HG02571 (cell line): ENCODE measurements at regions not wholly inside any gene's neighbourhood (a gene's known extent, or its start where the extent isn't known, plus 50 kb on each side); places are given as distances from the start of the nearest gene placed in this dataset.

Experiments used
- ATAC-seq: cut with Tn5 transposase; IDR thresholded peaks from one replicate; pipeline ENCODE4 v1.9.1; 2021; ENCODE audit warnings: mild to moderate bottlenecking, moderate library complexity; ENCODE audit not compliant: unreplicated experiment

GRCh38 chr18:2075499-2075898 lies 495.8 kb downstream of the METTL4 start:
- no peak for ATAC-seq

- no peak for ATAC-seq
Measured at GRCh38 chr18:2082676-2083075, 488.6 kb downstream of the METTL4 start.

DNA sequence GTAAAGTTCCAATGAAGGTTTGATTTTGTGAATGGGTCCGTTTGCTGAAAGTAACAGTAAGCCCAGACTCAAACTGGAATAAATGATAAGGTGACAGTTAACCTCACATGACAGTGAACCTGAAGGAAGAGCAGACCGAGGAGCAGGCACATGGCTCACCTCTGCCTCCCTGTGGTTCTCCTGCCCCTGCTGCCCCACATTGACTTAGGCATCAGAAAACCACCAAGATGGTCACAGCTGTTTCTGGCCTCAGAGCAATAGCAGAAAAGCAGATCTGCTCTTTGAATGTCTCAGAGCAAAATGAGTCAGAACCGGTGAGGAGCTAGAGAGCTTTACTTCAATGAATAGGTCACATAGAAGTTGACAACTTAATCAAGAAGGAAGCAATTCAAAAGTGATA lies 487.6 kb downstream of the METTL4 start:
- no peak for ATAC-seq

GRCh38 chr18:2086439-2086838 lies 484.9 kb downstream of the METTL4 start:
- ATAC-seq = no peak

DNA sequence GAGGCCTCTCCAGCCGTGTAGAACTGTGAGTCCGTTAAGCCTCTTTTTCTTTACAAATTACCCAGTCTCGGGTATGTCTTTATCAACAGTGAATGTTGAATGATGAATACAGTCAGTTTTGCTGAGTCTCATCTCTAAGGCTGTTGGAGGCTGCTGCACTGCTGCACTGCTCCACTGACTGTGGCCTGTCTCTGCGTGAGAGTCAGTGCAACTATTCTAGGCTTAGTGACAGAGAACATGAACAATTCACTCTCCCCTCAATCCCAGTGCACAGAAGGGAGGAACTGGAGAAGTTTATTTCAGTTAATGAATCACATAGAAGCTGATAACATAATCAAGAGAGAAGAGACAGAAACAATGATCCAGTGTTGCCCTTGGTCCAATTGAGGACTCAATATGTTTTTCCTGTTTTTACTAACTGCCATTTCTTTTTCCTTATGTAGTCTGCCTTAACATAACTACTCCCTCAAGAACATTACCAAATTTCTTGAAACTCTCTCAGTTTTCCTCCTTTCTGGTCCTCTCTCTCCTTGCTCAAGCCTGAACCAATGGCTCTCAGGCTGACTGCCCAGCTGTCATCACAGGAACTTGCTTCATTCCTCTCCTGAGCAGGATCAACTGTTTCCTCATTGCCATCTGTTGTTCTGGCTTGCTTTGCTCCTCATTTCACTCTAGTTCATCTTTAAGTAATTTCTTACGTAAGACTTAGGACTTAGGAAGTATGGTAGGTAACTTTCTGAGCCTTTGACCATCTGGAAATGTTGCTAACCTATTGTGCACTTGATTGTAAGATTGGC lies 483.2 kb downstream of the METTL4 start:
- ATAC-seq = no peak

- ATAC-seq = no peak
Measured at GRCh38 chr18:2089396-2089795, 481.9 kb downstream of the METTL4 start.

GRCh38 chr18:2091937-2092336 lies 479.4 kb downstream of the METTL4 start:
- ATAC-seq = no peak

GRCh38 chr18:2096551-2096950 lies 474.8 kb downstream of the METTL4 start:
- no peak for ATAC-seq

- no peak for ATAC-seq
Measured at GRCh38 chr18:2100694-2101213, 470.6 kb downstream of the METTL4 start.

GRCh38 chr18:2102022-2102421 lies 469.3 kb downstream of the METTL4 start:
- no peak for ATAC-seq

DNA sequence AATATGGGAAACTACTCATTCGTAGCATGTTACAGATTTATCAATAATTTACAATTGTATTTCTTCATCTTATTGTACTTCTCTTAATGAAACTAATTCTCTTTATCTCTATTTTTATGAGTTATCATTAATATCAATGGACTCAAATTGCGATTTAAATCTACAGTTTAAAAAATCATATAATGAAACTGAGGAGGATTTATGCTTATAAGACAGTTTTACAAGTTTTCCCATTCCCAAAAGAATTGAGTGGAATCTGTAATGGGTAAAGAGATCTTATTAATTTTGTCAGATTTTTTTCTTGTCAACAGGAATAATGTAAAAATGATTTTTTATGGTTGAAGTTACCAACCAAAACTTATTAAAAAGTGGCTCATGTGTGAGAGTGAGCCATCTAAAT lies 468.0 kb downstream of the METTL4 start:
- no peak for ATAC-seq

GRCh38 chr18:2104620-2105462 lies 466.5 kb downstream of the METTL4 start:
- ATAC-seq = peak; percentile 81

- ATAC-seq = no peak
Measured at GRCh38 chr18:2108591-2108990, 462.7 kb downstream of the METTL4 start.

DNA sequence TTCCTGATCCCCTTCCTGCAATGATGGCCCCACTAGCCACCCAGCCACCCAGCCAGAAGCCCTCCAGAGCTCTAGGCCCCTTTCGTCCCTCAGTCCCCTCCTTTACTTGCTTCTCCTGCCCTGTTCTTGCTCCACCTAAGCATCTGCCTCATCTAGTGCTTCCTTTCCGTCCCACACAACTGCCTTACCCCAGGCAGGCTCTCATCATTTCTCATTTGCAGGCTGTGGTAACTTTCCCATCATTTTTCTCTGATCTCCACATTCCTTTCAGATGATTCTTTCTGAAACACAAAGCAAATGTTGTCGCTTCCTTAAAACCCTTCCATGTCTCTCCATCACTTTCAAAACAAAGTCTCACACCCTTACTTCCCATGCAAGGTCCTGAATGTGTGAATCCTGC lies 459.8 kb downstream of the METTL4 start:
- no peak for ATAC-seq

DNA sequence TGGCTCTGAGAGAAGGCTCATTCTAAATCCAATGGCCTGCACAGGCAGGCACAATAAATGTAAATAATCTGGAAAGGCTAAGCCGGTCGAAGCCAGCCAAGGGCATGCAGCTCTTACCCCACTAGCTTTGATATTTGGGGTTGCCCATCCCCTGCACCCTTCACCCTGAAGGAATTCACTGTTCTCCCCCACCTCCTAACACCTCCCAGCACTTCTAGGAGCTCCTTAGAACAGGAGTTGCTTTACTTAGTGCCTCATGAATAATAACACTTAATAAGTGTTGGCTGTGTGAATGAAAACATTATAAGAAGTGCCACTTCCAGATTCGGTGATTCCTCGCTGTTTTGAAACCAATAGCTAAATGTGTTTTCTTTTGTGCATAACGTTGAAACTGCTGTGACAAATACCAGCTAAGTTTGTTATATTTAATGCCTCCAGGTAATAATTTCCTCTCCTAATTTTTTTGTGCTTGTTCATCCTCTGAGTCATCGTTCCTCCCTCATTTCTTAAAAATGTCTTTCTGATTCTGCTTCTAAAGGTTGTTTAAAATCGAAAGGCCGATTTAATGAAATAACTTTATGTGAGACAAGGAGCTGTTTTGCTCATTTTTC lies 458.8 kb downstream of the METTL4 start:
- no peak for ATAC-seq

GRCh38 chr18:2114289-2114688 lies 457.0 kb downstream of the METTL4 start:
- ATAC-seq = no peak

DNA sequence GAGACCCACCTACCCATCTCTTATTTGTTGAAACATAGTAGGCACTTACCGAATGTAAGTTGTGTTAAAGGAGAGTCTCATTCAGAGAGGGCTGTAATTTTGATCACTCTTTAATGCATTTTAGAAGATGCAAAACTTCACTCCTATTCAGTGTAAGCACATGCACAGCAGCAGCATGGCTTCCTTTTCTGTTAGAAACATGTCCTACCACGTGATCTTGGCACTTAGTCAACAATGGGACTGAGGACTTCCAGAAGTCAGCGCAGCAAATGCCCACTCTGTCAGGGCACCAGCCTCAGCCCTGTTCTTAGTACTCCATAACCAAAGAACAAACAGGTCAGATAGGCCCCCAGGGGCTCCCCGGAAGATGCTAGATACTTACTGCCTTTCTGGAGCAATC lies 456.5 kb downstream of the METTL4 start:
- ATAC-seq = no peak

GRCh38 chr18:2121224-2121623 lies 450.1 kb downstream of the METTL4 start:
- no peak for ATAC-seq

DNA sequence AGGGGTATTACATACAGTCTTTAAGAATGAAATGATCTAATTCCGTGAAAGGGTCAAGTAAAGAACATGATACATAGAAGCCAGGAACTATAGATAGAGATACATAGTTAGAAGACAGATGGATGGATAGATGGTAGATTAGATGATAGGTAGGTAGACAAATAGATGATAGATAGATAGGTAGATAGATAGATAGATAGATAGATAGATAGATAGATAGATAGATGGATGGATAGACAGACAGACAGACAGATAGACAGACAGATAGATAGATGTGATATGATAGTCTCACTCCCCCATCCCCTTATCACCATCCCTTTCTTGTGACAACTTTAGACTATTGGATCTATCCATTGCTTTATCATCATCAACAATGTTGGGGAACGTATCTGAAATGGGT lies 448.2 kb downstream of the METTL4 start:
- no peak for ATAC-seq

DNA sequence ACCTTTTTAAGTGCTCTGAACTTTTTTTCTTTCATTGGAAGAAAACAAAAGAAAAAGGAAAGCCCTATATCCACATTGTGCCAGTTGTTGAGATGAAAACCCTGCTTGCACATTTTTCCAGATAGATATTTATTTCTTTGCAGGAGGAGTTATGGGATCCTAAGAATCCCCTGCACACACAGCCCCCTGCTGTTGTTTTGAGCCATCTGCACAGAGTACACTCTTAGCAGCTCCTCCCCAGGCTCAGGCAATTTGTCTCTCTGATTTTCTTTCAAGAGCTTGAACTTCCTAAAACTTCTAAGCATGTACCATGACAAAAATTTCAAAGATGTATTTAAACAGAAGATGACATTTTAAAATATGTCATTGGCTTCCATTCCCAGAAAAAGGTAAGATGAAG lies 436.9 kb downstream of the METTL4 start:
- ATAC-seq = no peak

- ATAC-seq = no peak
Measured at GRCh38 chr18:2135309-2135708, 436.0 kb downstream of the METTL4 start.

GRCh38 chr18:2138552-2138951 lies 432.8 kb downstream of the METTL4 start:
- ATAC-seq = no peak
